Tibial artery (tissue), 4 donors: ENCODE measurements at regions not wholly inside any gene's neighbourhood (a gene's known extent, or its start where the extent isn't known, plus 50 kb on each side); places are given as distances from the start of the nearest gene placed in this dataset.

Experiments
- DNase-seq, 2 donors: peaks; one replicate each; pipeline ENCODE4 v3.0.0-alpha.2; 2019
- H3K27ac ChIP-seq, 2 donors: fragments of 200-600 bp; sonication (generic) in 1 of 2; 1 replicate in 1 of 2; 2 replicates in 1 of 2; pipeline ENCODE4 v1.5.1; 2018 to 2019; ENCODE audit warnings: mild to moderate bottlenecking in 1 of 2
- H3K27me3 ChIP-seq, 2 donors: fragments of 200-600 bp; sonication (generic) in 1 of 2; one replicate each; pipeline versions ENCODE4 v1.5.1 to v1.6.0; 2016 to 2019
- H3K36me3 ChIP-seq, 3 donors: fragments of 200-600 bp; sonication (generic) in 2 of 3; one replicate each; pipeline ENCODE4 v1.5.1; 2016 to 2019; ENCODE audit warnings: mild to moderate bottlenecking in 2 of 3
- H3K4me1 ChIP-seq, 4 donors: fragments of 200-600 bp; sonication (generic) in 2 of 4; 1 replicate in 3 of 4; 2 replicates in 1 of 4; pipeline ENCODE4 v1.5.1; 2016 to 2019
- H3K4me3 ChIP-seq, 2 donors: fragments of 200-600 bp; sonication (generic) in 1 of 2; 1 replicate in 1 of 2; 2 replicates in 1 of 2; pipeline ENCODE4 v1.5.1; 2018 to 2019; ENCODE audit warnings: mild to moderate bottlenecking in 2 of 2
- H3K9me3 ChIP-seq, 3 donors: fragments of 200-600 bp; sonication (generic) in 1 of 3; one replicate each; pipeline ENCODE4 v1.5.1; 2016 to 2019
- CTCF ChIP-seq, 2 experiments: fragments of 200-600 bp in 1 of 2; fragments of 450-650 bp in 1 of 2; IDR thresholded peaks; one replicate each; pipeline ENCODE4 v1.5.1; 2017 to 2019; ENCODE audit warnings: antibody characterized with exemption in 2 of 2, mild to moderate bottlenecking in 1 of 2, moderate library complexity in 1 of 2
- intact Hi-C: fragments of 100-400 bp; cut with DNase I; formaldehyde crosslinking; loops from one replicate; pipeline ENCODE4 v1.15.0; 2023; ENCODE audit warnings: low total_unique reads

GRCh38 chr2:40874380-40874779 is 422.5 kb upstream of the SLC8A1 start:
- no peak for TF ChIP-seq CTCF (IDR thresholded peaks at IDR 0.05)
- H3K27me3 ChIP-seq: no peaks in the 10 kb centered on the region
- intact Hi-C loops: no loop called here

GRCh38 chr2:40877734-40878288 is 425.9 kb upstream of the SLC8A1 start:
- Histone ChIP-seq H3K36me3 (no peaks in the 10 kb centered on the region), H3K4me1 (no peaks in the 10 kb centered on the region), H3K9me3 (no peaks in the 10 kb centered on the region), H3K27me3 (no peaks in the 10 kb centered on the region), H3K27ac (no peak overlapping the region), H3K4me3 (no peak overlapping the region)
- no peak for TF ChIP-seq CTCF (IDR thresholded peaks at IDR 0.05)
- intact Hi-C loops: no loop called here
- no peak for DNase-seq

More at GRCh38 chr2:40874380-40874779, 422.5 kb upstream of the SLC8A1 start:
- no peaks in the 10 kb centered on the region for H3K36me3 ChIP-seq
- DNase-seq: no peak
- H3K4me3 ChIP-seq: no peak overlapping the region
- H3K4me1 ChIP-seq: no peaks in the 10 kb centered on the region
- no peaks in the 10 kb centered on the region for H3K9me3 ChIP-seq
- no peak overlapping the region for H3K27ac ChIP-seq

- Histone ChIP-seq H3K4me1 (no peaks in the 10 kb centered on the region), H3K4me3 (no peak overlapping the region), H3K36me3 (no peaks in the 10 kb centered on the region), H3K27ac (no peak overlapping the region), H3K9me3 (no peaks in the 10 kb centered on the region), H3K27me3 (no peaks in the 10 kb centered on the region)
- TF ChIP-seq CTCF (IDR thresholded peaks at IDR 0.05): no peak
- intact Hi-C loops: no loop called here
- no peak for DNase-seq
Measured at GRCh38 chr2:40879305-40879704, 427.4 kb upstream of the SLC8A1 start.

- H3K9me3 ChIP-seq: no peaks in the 10 kb centered on the region
- TF ChIP-seq CTCF (IDR thresholded peaks at IDR 0.05): no peak
Measured at GRCh38 chr2:40886100-40886499, 434.2 kb upstream of the SLC8A1 start.

GRCh38 chr2:40886655-40887054 is 434.8 kb upstream of the SLC8A1 start:
- H3K27ac ChIP-seq: no peak overlapping the region
- no peak for DNase-seq
- H3K36me3 ChIP-seq: no peaks in the 10 kb centered on the region
- no peaks in the 10 kb centered on the region for H3K4me1 ChIP-seq
- no peaks in the 10 kb centered on the region for H3K9me3 ChIP-seq
- intact Hi-C loops: no loop called here
- H3K27me3 ChIP-seq: no peaks in the 10 kb centered on the region
- H3K4me3 ChIP-seq: no peak overlapping the region
- no peak for TF ChIP-seq CTCF (IDR thresholded peaks at IDR 0.05)

More at GRCh38 chr2:40886100-40886499, 434.2 kb upstream of the SLC8A1 start:
- Histone ChIP-seq H3K27ac (no peak overlapping the region), H3K4me1 (no peaks in the 10 kb centered on the region), H3K27me3 (no peaks in the 10 kb centered on the region), H3K4me3 (no peak overlapping the region), H3K36me3 (no peaks in the 10 kb centered on the region)
- no peak for DNase-seq
- intact Hi-C loops: no loop called here

GRCh38 chr2:40896358-40896757 is 444.5 kb upstream of the SLC8A1 start:
- Histone ChIP-seq H3K27me3 (no peaks in the 10 kb centered on the region), H3K9me3 (no peaks in the 10 kb centered on the region), H3K4me3 (no peak overlapping the region), H3K27ac (no peak overlapping the region), H3K36me3 (no peaks in the 10 kb centered on the region), H3K4me1 (no peaks in the 10 kb centered on the region)
- no peak for TF ChIP-seq CTCF (IDR thresholded peaks at IDR 0.05)
- intact Hi-C loops: no loop called here
- no peak for DNase-seq
